Fibroblast of lung (primary cell): ENCODE measurements at regions not wholly inside any gene's neighbourhood (a gene's known extent, or its start where the extent isn't known, plus 50 kb on each side); places are given as distances from the start of the nearest gene placed in this dataset.

Source experiments
- CTCF ChIP-seq, 2 donors: IDR thresholded peaks in 1 of 2; conservative IDR thresholded peaks in 1 of 2; 1 replicate in 1 of 2; 2 replicates in 1 of 2; pipeline ENCODE4 v1.5.1; 2011 to 2012; ENCODE audit warnings: low read length in 2 of 2, control low read depth in 1 of 2, inconsistent platforms in 1 of 2, low read depth in 1 of 2, mild to moderate bottlenecking in 1 of 2
- EZH2 ChIP-seq: IDR thresholded peaks from 2 replicates; pipeline ENCODE4 v1.5.1; 2012; ENCODE audit warnings: low read length, control low read depth, mild to moderate bottlenecking; ENCODE audit errors: missing control alignments

- TF ChIP-seq CTCF (conservative IDR thresholded peaks at IDR 0.05 in 1 of 2, IDR thresholded peaks at IDR 0.05 in 1 of 2; ENCODE audit: low read depth in 1 of 2, low read length in 2 of 2) (no peak), EZH2 (no peak)
Observed at GRCh38 chr1:29428997-29429396, 192.7 kb downstream of the PTPRU start.
